ENCODE measurements at regions not wholly inside any gene's neighbourhood (a gene's known extent, or its start where the extent isn't known, plus 50 kb on each side); places are given as distances from the start of the nearest gene placed in this dataset.

- TF ChIP-seq REST (IDR thresholded peaks at IDR 0.05; ENCODE audit: insufficient replicate concordance, low read depth) (no peak), CTCF (IDR thresholded peaks at IDR 0.05; ENCODE audit: insufficient read depth, low read length) (no peak)
Observed at GRCh38 chr20:57934007-57934805, 224.4 kb upstream of the PMEPA1 start.
